ENCODE measurements at regions not wholly inside any gene's neighbourhood (a gene's known extent, or its start where the extent isn't known, plus 50 kb on each side); places are given as distances from the start of the nearest gene placed in this dataset.
A peak's percentile ranks its signal among the peaks of the same experiment; 100 is the strongest.

DNA sequence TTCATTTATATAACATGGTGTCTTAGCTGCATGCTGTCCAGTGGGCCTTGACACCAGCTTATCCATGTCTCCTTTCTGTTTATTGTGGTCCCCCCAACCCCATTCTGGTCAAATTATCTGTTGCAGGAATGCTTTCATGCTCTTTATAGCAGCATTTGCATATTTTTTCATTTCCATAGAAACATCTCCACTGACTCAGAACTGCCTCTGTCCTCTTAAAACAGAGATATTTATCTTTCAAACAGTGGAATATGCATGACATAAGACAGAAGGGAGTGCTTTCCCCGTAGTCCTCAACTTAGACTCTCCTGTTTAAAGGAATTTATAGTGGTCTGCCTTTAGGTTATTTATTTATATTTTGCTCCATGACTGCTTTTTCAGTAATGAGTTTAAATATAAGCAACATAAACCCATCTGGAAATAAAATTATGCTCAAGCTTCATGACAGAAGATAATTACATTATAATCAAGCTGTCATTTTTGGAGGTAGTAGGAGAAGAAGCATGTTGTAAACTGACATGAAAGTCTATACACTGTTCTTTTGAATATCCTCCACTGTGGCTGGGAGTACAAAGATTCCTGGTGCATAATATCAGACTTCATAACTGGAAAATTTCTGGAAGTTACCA lies 179.5 kb upstream of the CD96 start:
- H3K9me3 ChIP-seq (ENCODE audit: control insufficient read depth, low read depth, low read length), result no peaks in the 10 kb centered on the region
- H3K27ac ChIP-seq (ENCODE audit: low read length), result no peak overlapping the region
- no peak overlapping the region for H3K4me3 ChIP-seq (ENCODE audit: low read length)
- no peak overlapping the region for H3K9ac ChIP-seq (ENCODE audit: low read length)
- no peaks in the 10 kb centered on the region for H3K27me3 ChIP-seq (ENCODE audit: control insufficient read depth, insufficient read depth, low read length)
- H3K36me3 ChIP-seq (ENCODE audit: control insufficient read depth, low read depth, low read length), result no peaks in the 10 kb centered on the region
- peaks cover 11% of the 10 kb centered on the region for H3K4me1 ChIP-seq (ENCODE audit: control insufficient read depth, low read depth, low read length)

DNA sequence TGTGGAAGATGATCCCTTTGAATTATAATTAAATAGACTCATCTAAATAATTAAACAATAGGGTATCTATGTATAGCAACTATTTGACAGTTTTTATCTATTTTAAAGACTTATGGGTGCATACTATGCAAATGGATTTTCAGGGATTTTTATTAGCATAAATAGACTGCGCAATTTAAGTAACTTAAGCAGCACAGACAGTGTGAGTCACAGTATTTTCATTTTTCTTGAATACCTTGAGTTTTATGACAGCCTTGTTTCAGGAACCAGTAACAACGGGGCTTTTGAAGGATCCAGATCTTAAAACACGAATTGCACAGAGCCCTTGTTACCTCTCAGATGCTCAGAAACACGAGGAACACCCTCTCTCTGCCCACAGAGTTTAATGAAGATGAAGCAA lies 175.5 kb upstream of the CD96 start:
- Histone ChIP-seq H3K4me1 (ENCODE audit: control insufficient read depth, low read depth, low read length) (peaks cover 11% of the 10 kb centered on the region), H3K27ac (ENCODE audit: low read length) (no peak overlapping the region), H3K4me3 (ENCODE audit: low read length) (no peak overlapping the region), H3K9me3 (ENCODE audit: control insufficient read depth, low read depth, low read length) (peaks cover 7% of the 10 kb centered on the region), H3K27me3 (ENCODE audit: control insufficient read depth, insufficient read depth, low read length) (no peaks in the 10 kb centered on the region), H3K36me3 (ENCODE audit: control insufficient read depth, low read depth, low read length) (no peaks in the 10 kb centered on the region), H3K9ac (ENCODE audit: low read length) (no peak overlapping the region)

DNA sequence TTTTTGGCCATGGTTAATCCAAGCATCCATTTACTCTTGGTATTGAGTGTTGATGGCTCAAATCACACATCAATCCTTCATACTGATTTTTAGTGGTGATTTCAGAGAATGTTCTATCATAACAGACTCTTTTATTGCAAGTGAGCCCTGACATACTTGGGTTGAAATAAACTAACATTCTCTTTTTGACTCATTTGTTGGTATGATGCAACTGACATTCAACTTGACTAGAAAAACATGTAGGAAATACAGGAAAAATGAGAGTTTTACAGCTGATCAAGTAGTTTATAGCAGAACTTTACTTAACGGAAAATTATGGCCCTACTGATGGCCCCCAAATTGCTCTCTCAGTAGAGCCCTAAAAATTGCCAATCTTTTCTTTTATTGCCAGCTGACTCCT lies 173.9 kb upstream of the CD96 start:
- no peak overlapping the region for H3K9ac ChIP-seq (ENCODE audit: low read length)
- peaks cover 11% of the 10 kb centered on the region for H3K9me3 ChIP-seq (ENCODE audit: control insufficient read depth, low read depth, low read length)
- no peak overlapping the region for H3K4me3 ChIP-seq (ENCODE audit: low read length)
- H3K36me3 ChIP-seq (ENCODE audit: control insufficient read depth, low read depth, low read length), result no peaks in the 10 kb centered on the region
- H3K27me3 ChIP-seq (ENCODE audit: control insufficient read depth, insufficient read depth, low read length), result no peaks in the 10 kb centered on the region
- H3K27ac ChIP-seq (ENCODE audit: low read length), result no peak overlapping the region
- no peaks in the 10 kb centered on the region for H3K4me1 ChIP-seq (ENCODE audit: control insufficient read depth, low read depth, low read length)

DNA sequence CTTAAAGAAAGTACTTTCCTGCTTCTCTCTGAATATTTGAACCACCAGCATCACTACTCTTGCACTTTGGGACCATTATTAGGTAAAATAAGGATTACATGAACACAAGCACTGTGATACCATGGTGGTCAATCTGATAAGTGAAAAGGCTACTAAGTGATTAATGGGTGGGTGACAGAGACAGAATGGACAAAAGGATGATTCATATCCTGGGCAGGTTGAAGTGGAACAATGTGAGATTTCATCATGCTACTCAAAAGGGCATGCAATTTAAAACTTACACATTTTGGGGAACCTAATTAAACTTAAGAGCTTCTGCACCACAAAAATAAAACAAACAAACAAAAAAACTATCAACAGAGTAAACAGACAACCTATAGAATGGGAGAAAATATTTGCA lies 172.0 kb upstream of the CD96 start:
- Histone ChIP-seq H3K4me3 (ENCODE audit: low read length) (no peak overlapping the region), H3K36me3 (ENCODE audit: control insufficient read depth, low read depth, low read length) (no peaks in the 10 kb centered on the region), H3K27ac (ENCODE audit: low read length) (no peak overlapping the region), H3K9me3 (ENCODE audit: control insufficient read depth, low read depth, low read length) (peaks cover 11% of the 10 kb centered on the region), H3K27me3 (ENCODE audit: control insufficient read depth, insufficient read depth, low read length) (no peaks in the 10 kb centered on the region), H3K9ac (ENCODE audit: low read length) (no peak overlapping the region), H3K4me1 (ENCODE audit: control insufficient read depth, low read depth, low read length) (no peaks in the 10 kb centered on the region)

DNA sequence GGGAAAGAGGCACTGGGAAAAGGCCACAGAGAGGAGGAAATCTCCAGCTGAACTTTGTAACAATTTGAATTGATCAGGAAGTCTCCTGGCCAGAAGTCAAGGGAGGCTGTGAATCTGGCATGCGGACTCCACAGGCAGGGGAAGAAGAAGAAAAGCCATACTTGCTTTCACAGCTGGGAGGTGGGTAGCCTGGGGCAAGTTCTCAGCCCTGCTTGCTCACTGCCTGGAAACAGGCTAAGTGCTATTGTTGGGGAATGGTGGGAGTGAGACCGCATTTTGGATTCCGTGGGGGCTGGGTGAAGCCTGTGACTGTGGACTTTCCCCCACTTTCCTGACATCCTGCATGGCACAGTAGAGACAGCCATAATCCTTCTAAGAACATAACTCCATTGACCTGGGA lies 168.8 kb upstream of the CD96 start:
- Histone ChIP-seq H3K9me3 (ENCODE audit: control insufficient read depth, low read depth, low read length) (peaks cover 11% of the 10 kb centered on the region), H3K27ac (ENCODE audit: low read length) (no peak overlapping the region), H3K36me3 (ENCODE audit: control insufficient read depth, low read depth, low read length) (no peaks in the 10 kb centered on the region), H3K4me1 (ENCODE audit: control insufficient read depth, low read depth, low read length) (no peaks in the 10 kb centered on the region), H3K9ac (ENCODE audit: low read length) (no peak overlapping the region), H3K4me3 (ENCODE audit: low read length) (no peak overlapping the region), H3K27me3 (ENCODE audit: control insufficient read depth, insufficient read depth, low read length) (no peaks in the 10 kb centered on the region)

DNA sequence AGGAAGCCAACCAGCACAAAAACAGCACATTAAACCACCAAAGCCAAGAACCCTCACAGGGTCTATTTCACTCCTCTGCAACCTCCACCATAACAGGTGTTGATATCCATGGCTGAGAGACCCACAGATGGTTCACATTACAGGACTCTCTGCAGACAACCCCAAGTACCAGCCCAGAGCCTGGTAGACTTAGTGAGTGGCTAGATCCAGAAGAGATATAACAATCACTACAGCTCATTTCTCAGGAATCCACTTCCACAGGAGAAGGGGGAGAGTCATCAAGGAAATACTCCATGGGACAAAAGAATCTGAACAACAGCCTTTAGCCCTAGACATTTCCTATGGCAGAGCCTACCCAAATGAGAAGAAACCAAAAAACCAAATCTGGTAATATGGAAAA lies 168.1 kb upstream of the CD96 start:
- H3K4me1 ChIP-seq (ENCODE audit: control insufficient read depth, low read depth, low read length), result no peaks in the 10 kb centered on the region
- no peak overlapping the region for H3K9ac ChIP-seq (ENCODE audit: low read length)
- H3K27me3 ChIP-seq (ENCODE audit: control insufficient read depth, insufficient read depth, low read length), result no peaks in the 10 kb centered on the region
- no peak overlapping the region for H3K27ac ChIP-seq (ENCODE audit: low read length)
- H3K4me3 ChIP-seq (ENCODE audit: low read length), result no peak overlapping the region
- H3K36me3 ChIP-seq (ENCODE audit: control insufficient read depth, low read depth, low read length), result no peaks in the 10 kb centered on the region
- peaks cover 11% of the 10 kb centered on the region for H3K9me3 ChIP-seq (ENCODE audit: control insufficient read depth, low read depth, low read length)

DNA sequence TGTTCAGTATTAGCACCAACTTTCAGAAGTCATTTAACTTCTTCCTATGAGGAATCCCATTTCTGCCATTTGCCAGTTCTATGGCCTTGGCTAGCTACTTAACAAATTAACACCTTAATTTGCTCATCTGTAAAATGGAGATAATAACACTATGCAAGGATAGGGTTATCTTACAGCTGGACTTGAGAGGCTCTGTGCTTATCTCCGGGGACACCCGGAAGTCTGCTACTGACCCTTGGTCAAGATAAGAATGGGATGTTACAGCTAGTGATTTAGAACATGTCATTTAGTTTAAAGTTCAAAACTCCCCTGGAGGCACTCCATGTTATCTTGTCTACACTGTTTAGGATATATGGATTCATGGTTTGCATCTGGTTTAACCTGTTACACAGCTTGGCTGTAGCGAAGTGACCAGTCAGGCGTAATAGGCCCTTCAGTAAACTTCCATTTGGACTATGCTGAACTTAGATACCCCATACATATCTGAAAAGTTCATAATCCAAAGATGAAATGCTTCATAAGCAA lies 156.0 kb upstream of the CD96 start:
- Histone ChIP-seq H3K27ac (ENCODE audit: low read length) (no peak overlapping the region), H3K4me1 (ENCODE audit: control insufficient read depth, low read depth, low read length) (no peaks in the 10 kb centered on the region), H3K9me3 (ENCODE audit: control insufficient read depth, low read depth, low read length) (no peaks in the 10 kb centered on the region), H3K27me3 (ENCODE audit: control insufficient read depth, insufficient read depth, low read length) (no peaks in the 10 kb centered on the region), H3K36me3 (ENCODE audit: control insufficient read depth, low read depth, low read length) (no peaks in the 10 kb centered on the region), H3K9ac (ENCODE audit: low read length) (no peak overlapping the region), H3K4me3 (ENCODE audit: low read length) (no peak overlapping the region)

DNA sequence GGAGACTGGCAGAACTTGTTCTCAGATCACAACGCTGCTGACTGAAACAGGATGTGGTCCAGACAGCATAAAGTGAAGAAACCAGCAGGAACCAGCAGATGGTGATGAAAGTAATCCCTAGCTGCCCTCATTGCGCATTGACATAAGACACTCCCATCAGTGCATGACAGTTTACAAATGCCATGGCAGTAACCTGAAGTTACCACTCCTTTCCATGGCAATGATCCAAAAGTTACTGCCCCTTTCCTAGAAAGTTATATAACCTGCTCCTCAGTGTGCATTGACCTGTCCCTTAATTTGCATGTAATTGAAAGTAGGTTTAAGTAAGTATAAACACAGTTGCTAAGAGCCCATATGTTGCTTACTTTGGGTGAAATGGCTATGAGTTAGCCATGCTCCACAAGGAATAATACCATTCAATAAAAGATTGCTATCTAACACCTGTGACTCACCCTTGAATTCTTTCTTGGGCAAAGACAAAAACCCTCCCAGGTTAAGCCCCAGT lies 149.1 kb upstream of the CD96 start:
- Histone ChIP-seq H3K4me3 (ENCODE audit: low read length) (no peak overlapping the region), H3K9ac (ENCODE audit: low read length) (no peak overlapping the region), H3K27me3 (ENCODE audit: control insufficient read depth, insufficient read depth, low read length) (no peaks in the 10 kb centered on the region)

DNA sequence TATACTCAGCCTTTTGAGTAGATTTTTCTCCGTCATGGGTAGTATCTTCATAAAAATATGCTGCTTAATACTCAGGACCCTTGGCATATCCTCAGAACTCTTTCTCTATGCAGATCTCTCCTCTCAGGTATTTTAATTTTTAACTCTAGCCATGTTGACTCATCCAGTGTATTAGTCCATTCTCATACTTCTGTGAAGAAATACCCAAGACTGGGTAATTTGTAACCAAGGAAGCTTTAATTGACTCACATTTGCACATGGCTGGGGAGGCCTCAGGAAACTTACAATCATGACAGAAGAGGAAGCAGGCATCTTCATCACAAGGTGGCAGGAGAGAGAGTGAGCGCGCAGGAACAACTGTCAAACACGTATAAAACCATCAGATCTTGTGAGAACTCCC lies 129.3 kb upstream of the CD96 start:
- Histone ChIP-seq H3K36me3 (ENCODE audit: control insufficient read depth, low read depth, low read length) (no peaks in the 10 kb centered on the region), H3K27ac (ENCODE audit: low read length) (no peak overlapping the region), H3K9me3 (ENCODE audit: control insufficient read depth, low read depth, low read length) (no peaks in the 10 kb centered on the region), H3K27me3 (ENCODE audit: control insufficient read depth, insufficient read depth, low read length) (no peaks in the 10 kb centered on the region), H3K4me3 (ENCODE audit: low read length) (no peak overlapping the region), H3K9ac (ENCODE audit: low read length) (no peak overlapping the region), H3K4me1 (ENCODE audit: control insufficient read depth, low read depth, low read length) (no peaks in the 10 kb centered on the region)

More for the DNA sequence above, 149.1 kb upstream of the CD96 start:
- H3K36me3 ChIP-seq (ENCODE audit: control insufficient read depth, low read depth, low read length), result no peaks in the 10 kb centered on the region
- H3K27ac ChIP-seq (ENCODE audit: low read length), result no peak overlapping the region
- no peaks in the 10 kb centered on the region for H3K4me1 ChIP-seq (ENCODE audit: control insufficient read depth, low read depth, low read length)
- no peaks in the 10 kb centered on the region for H3K9me3 ChIP-seq (ENCODE audit: control insufficient read depth, low read depth, low read length)

DNA sequence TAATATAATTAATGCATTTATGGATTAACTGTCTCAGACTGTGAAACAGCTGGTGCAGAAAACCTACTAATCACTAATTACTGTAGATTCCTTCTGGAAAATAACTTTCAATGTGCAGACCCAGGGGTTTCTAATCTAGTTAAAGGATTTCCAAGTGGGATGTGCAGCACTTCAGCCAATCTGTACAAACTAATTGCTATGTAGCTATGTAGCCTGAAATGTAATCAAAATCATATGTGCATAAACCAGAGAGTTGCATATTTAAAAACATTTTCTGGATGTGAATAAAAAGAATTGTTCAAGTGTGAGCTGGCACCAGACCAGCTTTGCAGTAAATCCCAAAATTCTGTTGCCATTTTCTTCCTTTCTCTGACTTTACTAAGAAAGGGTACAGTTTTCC lies 127.5 kb upstream of the CD96 start:
- Histone ChIP-seq H3K9ac (ENCODE audit: low read length) (no peak overlapping the region), H3K4me3 (ENCODE audit: low read length) (no peak overlapping the region), H3K36me3 (ENCODE audit: control insufficient read depth, low read depth, low read length) (no peaks in the 10 kb centered on the region), H3K27me3 (ENCODE audit: control insufficient read depth, insufficient read depth, low read length) (no peaks in the 10 kb centered on the region), H3K9me3 (ENCODE audit: control insufficient read depth, low read depth, low read length) (no peaks in the 10 kb centered on the region), H3K4me1 (ENCODE audit: control insufficient read depth, low read depth, low read length) (peaks cover 10% of the 10 kb centered on the region), H3K27ac (ENCODE audit: low read length) (no peak overlapping the region)

DNA sequence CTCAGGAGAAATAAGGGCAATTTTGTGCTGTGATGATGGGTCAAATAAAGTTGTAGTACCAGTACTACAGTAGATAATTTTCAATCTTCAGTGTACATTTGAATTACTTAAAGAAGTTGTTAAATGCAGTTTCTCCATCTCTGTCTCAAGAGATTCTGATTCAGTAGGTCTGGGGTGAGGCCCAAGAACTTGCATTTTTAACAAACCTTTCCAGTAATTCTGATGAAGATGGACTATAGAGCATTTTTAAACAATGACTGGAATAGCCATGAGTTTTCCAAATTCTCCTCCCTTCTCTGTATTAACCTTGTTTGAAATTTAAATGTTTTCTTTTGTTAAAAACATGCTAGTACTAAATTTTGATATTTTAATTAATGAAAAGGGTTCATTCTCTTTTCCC lies 127.0 kb upstream of the CD96 start:
- H3K4me3 ChIP-seq (ENCODE audit: low read length), result no peak overlapping the region

DNA sequence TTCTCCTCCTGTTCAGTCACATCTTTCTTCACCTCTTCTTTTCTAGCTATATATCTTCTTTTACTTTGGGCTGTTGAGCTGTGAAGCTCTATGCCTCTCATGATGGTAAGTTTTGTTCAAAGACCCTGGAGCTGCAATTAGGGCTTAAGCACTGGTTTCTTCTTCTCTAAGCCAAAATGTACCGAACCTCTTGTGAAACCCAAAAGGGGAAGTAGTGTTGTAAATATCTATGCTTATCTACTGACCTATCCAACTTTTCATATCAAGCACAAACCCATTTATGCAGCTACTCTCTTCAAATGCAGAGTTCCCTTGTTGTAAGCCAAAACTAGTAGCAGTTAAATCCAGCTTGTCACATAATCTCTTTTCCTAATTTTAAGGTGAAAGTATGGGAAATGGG lies 123.6 kb upstream of the CD96 start:
- Histone ChIP-seq H3K4me1 (ENCODE audit: control insufficient read depth, low read depth, low read length) (peaks cover 10% of the 10 kb centered on the region), H3K27ac (ENCODE audit: low read length) (no peak overlapping the region), H3K9ac (ENCODE audit: low read length) (peak overlapping the region; percentile 17), H3K9me3 (ENCODE audit: control insufficient read depth, low read depth, low read length) (peaks cover 3% of the 10 kb centered on the region), H3K36me3 (ENCODE audit: control insufficient read depth, low read depth, low read length) (no peaks in the 10 kb centered on the region), H3K27me3 (ENCODE audit: control insufficient read depth, insufficient read depth, low read length) (no peaks in the 10 kb centered on the region), H3K4me3 (ENCODE audit: low read length) (peak overlapping the region; percentile 0)

More for the DNA sequence above, 127.0 kb upstream of the CD96 start:
- Histone ChIP-seq H3K9me3 (ENCODE audit: control insufficient read depth, low read depth, low read length) (no peaks in the 10 kb centered on the region), H3K9ac (ENCODE audit: low read length) (no peak overlapping the region), H3K36me3 (ENCODE audit: control insufficient read depth, low read depth, low read length) (no peaks in the 10 kb centered on the region), H3K27ac (ENCODE audit: low read length) (no peak overlapping the region), H3K27me3 (ENCODE audit: control insufficient read depth, insufficient read depth, low read length) (no peaks in the 10 kb centered on the region), H3K4me1 (ENCODE audit: control insufficient read depth, low read depth, low read length) (peaks cover 10% of the 10 kb centered on the region)

Measured in iPS-18a (cell line).